Activated T-helper 9 cell treated with anti-CD3 and anti-CD28 coated beads, Interleukin-2, amount 50 U/mL, for 16 hours (primary cell): ENCODE measurements at regions not wholly inside any gene's neighbourhood (a gene's known extent, or its start where the extent isn't known, plus 50 kb on each side); places are given as distances from the start of the nearest gene placed in this dataset.
"Not testable (repeated sequence)": the region's sequence is repeated elsewhere in the genome, so short reads cannot be mapped to it uniquely, and the experiment has no call there.

Source experiments
- DNase-seq: peaks from one replicate; pipeline ENCODE4 v3.0.0-alpha.2; 2020; ENCODE audit warnings: low read depth

DNA sequence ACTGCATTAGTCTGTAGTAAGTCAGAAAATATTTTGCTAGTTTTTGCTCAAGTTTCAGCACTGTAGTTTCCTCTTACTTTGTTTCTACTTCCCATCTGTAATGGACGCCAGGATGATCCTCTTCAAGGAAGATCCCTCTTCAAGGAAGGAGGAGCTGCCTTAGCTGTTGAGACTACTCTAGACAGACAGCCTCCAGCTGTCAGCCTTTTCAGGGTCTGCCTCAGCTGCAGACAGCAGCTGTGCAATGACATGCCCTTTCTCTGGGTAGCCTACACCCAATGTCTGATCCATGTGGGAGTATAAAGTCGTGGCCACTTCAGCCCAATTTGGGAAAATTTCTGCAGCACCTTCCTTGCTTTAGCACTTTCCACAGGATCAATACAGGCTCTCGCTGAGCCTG is 281.0 kb upstream of the MAOA start:
- no peak for DNase-seq

DNA sequence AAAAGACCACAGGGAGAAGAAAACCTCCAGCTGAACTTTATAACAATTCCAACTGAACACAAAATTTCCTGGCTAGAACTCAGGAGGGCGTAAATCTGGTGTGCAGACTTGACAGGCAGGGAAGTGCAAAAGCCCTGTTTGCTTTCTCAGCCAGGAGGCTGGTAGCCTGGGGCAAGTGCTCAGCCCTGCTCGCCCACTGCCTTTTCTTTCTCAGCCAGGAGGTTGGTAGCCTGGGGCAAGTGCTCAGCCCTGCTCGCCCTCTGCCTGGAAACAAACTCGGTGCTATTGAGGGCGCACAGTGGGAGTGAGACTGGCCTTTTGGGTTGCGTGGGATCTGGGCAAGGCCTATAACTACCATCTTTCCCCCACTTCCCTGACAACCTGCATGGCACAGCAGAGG is 275.4 kb upstream of the MAOA start:
- DNase-seq, result no peak

DNA sequence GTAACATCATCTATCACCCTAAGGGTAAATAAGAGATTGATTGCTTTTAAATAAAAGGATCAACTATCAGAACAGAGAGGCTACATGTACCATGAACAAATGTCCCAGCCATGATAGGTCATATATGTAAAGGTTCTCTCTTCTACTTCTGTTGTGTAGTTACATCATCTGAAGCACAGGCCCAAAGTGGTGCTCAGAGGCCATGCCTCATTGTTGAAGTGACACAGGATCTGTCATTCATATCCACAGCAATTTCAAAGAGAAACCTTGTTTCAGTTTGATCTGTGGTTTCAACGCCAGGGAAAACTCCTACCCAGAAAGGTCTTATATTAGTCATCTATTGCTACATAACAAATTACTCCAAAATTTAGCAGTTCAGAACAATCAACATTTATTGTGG is 269.2 kb upstream of the MAOA start:
- DNase-seq, result no peak

DNA sequence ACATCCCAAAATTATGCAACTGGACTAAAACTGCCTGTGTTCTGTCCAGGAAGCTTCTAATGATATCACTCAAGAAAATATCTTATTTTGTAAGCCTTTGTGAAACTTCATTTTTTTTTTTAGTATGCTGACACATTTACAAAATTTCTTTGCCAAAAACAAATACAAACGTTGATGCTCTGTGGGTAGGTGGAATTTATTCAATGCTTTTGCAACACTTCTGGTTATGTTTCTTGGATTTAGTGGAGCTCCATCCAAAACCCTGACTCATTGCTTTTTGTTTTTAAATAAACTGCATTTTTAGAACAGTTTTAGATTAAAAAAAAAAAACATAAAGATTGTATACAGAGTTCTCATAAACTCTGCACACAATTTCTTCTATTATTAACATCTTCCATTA is 250.9 kb upstream of the MAOA start:
- DNase-seq, result no peak

DNA sequence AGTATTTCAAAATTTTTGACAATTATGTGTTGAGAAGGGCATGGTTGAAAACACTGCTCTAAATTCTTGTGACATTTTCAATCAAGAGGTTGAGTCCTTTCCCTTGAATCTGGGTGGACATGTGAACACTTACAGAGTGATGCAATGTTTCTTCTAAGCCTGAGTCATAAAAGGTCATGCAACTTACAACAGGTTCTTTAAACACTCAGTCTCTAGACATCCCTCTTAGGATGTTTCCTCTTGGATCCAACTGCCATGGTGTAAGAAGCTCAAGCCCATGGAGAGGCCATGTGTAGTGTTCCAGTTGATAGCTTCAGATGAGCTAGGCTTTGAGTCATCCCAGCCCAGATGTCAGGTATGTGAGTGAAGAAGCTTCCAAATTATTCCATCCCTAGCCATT is 232.2 kb upstream of the MAOA start:
- no peak for DNase-seq

DNA sequence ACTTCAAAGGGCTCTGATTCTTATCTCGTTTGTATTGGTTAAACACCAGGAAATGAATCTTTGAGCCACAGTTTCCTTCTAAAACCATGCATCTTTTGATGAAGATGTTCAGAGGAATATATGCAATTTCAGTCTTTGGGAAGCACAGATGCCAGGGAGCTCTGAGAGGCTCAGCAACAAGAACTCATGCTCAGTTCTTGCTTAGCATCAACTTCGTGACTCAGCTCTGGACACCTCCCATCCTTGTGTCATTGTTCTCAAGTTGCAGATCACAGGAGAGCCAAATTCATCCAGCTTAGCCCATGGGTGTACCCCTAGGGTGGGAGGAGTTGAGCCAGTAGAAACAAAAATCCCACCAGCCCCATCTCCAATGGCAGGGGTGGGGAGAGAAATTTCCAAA is 219.6 kb upstream of the MAOA start:
- DNase-seq, result no peak

DNA sequence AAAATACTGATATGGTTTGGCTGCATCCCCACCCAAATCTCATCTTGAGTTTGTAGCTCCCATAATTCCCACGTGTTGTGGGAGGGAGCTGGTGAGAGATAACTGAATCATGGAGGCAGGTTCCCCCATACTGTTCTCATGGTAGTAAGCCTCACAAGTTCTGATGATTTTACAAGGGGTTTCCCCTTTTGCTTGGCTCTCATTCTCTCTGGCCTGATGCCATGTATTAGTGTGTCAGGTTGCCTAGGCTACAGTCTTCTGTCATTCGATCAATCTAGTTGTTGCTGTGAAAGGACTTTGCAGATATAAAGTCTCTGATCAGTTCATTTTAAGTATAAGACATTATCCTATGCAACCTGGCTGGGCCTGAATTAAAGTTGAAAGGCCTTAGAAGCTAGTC is 209.3 kb upstream of the MAOA start:
- DNase-seq, result no peak

DNA sequence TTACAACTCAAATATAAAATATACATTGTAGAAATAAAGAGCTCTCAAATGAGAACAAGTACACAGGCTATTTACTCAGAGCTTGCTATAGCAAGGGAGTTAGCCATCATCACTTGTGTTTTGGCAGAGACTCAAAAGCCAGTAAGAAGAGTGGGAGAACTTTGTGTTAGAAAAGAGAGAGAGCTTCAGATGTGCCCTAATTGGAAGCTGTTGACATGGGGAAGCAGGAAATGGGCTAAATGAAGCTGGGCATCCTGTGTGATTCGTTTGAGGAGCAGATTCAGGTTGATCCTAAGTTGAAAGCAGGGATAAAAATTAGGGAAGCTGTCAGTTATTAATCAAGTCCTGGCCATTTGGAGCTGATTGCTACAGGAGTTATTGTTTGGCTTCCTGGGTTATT is 207.4 kb upstream of the MAOA start:
- DNase-seq, result no peak

DNA sequence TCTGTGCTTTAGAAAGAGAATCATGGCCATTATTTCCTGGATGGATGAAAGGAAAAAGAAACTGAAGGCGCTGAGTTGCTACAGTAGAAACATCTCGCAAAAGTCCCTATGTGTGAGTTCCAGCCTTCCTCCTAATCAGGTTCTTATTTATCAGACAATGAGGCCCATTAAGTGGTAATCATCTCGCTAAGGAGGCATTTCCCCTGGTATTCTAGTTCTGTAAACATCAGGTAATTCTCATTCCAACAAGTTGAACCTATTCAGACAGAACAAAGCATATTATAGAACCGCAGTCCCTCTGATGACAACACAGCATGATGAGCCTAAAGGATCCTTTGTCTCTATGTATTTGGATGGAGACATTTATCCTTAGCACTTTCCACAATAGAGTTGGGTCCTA is 205.7 kb upstream of the MAOA start:
- no peak for DNase-seq

DNA sequence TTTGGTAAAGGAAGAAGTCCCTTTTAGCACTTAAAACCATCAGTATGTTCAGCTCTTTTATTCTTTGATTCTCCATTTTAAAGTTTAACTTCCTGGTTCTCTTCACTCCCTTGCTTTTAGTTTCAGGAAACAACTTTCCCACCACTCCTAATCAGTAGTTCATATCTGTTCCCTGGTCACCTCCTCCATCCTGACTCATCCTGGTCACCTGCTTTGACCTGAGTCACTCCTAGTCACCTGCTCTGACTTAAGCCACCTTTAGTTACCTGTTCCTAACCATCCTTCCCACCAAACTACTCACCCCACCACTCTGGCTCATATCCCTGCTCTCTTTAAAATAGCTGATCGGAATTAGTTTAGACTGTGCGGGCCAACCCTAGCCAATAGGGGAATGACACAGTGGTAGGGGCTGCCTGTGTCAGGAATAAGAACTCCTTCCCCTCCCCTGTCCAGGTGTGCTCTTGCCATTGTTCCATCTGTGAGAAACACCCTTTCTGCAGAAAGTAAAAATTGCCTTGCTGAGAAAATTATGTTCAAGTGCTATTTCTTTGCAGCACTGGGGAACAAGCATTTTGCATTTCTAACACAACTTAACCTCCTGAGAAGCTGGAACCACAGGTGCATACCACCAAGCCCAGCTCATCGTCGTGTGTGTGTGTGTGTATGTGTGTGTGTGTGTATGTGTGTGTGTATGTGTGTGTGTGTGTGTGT is 204.0 kb upstream of the MAOA start:
- DNase-seq, result not testable (repeated sequence)

DNA sequence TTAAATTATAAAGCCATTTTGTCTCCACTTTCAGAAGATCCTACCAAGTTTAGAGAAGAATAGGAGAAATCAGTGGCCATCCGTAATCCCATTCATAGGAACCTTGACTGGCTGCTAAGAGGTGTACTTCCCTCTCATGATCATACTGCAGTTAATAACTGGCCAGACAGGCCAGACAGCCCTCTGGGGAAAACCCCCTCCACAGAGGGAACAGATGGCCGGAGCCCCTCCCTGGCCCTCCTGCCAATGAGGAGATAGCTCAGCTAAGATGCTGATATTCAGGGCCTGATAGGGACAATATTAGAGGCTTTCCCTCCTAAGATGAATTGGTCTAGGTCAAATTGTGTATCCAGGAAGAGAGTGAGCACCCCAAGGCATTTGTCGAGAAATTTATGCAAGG is 200.0 kb upstream of the MAOA start:
- DNase-seq, result no peak

DNA sequence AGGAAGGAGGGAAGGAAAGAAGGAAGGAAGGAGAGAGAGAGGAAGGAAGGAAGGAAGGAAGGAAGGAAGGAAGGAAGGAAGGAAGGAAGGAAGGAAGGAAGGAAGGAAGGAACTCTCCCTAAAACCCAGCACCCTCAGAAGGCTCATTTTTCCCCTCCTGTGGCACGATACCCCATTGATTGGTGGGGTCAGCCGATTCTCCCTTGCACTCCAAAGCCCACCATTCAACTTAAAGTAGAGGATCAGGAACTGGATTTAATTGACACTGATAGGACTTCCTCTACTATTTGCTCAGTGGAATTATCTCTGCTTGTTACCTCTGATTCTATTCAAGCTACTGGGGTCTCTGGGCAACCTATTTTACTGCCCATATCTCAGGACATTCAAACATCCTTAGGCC is 199.2 kb upstream of the MAOA start:
- DNase-seq, result no peak

DNA sequence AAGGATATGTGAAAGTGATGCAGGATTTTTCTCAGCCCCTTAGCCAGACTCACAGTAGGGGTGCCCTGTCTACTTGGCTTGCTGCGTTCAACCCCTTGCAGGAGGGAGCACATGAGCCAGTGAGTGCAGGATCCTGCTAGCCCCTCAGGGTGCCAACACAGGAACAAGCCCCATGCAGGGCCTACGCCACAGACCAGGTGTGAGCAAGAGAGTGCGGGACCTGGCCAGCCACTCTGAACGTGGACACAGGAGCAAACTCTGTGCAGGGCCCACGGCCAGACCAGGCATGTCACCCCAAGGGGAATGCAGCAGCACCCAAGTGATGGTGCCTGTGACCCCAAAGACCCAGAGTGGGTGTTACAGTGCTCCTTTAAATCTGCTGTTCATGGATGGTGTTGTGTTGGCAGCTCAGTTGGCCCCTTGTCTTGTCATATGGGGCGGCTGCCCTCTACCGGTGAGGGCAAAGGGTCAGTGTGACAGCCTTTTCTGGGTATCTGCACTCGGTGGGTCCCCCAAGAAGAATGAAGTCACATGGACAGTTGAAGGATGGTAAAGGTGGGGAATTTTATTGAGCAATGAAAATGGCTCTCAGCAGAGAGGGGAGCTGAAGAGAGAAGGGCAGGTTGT is 188.4 kb upstream of the MAOA start:
- DNase-seq, result no peak

DNA sequence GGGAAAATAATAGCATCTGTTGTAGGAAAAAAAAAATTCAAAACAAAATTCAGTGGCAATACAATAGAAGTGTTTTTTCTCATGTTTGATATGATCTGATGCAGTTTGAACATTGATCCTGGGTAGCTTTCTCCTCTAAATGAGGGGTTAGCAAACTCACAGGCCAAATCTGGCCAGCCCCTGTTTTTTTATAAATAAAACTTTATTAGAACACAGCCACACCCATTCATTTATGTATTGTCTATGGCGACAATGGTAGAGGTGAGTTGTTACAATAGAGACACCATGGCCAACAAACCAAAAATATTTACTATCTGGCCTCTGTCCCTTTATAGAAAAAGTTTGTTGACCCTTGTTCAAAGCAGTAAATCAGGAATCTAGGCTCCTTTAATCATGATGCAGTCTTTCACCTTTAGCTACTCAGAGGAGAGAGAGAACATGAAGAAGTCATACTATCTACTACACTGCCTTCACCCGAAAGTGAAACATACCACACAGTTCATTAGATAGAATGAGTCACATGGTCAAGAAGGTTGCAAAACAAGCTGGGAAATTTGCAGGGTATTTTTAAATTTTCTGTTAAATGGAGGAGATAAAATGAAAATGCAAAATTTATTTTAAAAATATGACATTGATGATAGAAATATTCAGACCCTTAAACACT is 186.6 kb upstream of the MAOA start:
- DNase-seq, result no peak

DNA sequence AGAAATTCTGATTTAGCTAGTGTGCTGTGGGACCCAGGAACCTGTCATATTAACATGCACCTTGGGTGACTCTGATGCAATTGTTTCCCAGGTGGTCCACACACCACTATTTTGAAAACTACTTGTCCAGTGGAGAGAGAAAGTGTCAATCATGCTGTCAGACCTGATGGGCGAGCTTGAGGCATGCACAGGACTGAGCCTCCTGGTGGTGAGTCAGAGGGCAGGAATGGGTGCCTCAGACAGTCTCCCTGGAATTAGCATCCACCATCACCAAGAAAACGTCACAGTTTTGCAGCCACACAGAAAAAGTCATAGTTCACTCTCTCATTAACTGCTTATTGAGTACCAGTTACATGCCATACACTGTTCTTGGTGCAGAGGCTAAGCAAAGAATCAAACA is 181.8 kb upstream of the MAOA start:
- DNase-seq, result no peak

DNA sequence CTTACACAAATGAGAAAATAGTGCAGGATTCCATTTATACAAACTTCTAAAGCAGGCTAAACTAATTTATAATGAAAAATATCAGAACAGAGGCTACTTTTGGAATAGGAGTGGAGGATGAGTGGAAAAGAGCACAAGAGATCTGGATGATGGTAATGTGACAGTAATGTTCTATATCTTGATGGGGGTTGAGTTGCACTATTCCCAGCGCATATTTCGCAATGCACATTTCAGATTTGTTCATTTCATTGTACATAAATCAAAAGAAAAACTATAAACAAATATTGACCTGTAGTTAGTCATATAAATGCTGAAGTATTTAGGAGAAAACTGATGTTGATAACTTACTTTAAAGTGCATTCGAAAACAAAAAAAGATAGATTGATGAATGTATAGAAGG is 177.0 kb upstream of the MAOA start:
- no peak for DNase-seq

DNA sequence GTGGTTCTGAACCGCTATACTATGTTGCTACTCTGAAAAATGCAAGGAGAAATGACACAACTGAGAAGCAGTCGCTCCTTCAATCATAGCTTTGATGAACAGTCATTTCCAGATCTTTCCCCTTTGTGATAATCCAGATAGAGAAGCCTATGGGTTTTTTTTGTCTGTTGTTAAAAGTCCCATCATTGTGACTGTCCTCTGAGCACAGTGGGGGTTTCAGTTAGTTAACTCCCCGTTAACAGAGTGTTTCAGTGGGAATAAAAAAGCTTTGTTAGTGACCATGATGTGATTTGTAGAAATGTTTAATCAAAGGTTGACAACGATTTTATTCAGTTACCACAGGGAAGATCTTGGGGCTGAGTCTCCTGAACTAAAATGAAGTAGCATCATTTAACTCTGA is 176.2 kb upstream of the MAOA start:
- DNase-seq, result no peak

DNA sequence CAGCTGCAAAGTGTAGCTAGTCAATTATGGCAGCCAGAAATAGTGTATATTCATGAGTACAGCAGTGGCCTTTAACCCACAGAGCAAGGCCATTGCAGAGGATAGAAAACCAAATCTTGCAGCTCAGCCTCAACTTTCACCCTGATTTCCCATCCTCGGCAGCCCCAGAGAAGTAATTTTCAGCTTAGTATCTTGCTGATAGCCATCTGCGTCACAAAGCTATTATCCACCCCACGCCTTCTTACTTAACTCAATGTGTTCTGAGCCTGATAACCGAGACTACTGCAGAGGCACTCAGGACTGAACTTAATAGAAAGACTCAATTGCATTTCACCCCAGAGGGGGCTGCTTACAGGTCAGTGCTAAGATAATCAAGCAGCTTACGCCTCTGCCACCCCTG is 174.5 kb upstream of the MAOA start:
- no peak for DNase-seq

DNA sequence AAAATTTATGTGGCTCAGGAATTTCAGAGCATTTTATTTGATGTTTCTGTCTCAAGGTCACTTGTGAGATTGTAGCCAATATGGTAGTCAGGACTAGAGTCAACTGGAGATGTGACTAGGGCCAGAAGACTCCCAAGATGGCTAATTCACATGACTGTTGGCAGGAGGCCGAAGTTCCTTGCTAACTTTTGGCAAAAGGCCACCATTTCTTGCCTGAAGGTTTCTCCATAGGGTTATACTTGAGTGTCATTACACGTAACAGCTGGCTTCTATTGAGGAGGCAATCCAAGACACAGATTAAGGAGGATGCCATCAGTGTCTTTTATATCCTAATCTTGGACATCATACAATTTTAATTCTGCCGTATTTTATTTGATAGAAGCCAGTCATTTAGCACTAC is 162.3 kb upstream of the MAOA start:
- no peak for DNase-seq

DNA sequence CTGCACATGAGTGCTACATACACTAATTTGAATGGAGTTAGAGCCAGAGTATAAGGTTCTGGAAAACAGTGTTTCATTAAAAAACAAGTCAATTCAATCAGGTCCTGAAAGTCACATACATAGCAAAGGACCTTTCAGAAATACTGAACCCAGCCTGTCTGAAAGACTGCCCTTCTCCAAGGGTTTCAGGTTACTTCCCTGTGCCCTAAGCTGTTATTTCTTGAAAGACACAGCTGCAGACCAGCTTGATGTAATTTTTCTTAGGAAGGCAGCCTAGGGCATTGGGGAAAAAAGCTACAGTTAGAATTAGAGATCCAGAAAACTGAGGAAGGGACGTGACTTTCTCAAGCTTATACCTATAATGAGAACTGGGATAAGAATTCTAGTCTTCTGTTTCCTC is 155.9 kb upstream of the MAOA start:
- no peak for DNase-seq

DNA sequence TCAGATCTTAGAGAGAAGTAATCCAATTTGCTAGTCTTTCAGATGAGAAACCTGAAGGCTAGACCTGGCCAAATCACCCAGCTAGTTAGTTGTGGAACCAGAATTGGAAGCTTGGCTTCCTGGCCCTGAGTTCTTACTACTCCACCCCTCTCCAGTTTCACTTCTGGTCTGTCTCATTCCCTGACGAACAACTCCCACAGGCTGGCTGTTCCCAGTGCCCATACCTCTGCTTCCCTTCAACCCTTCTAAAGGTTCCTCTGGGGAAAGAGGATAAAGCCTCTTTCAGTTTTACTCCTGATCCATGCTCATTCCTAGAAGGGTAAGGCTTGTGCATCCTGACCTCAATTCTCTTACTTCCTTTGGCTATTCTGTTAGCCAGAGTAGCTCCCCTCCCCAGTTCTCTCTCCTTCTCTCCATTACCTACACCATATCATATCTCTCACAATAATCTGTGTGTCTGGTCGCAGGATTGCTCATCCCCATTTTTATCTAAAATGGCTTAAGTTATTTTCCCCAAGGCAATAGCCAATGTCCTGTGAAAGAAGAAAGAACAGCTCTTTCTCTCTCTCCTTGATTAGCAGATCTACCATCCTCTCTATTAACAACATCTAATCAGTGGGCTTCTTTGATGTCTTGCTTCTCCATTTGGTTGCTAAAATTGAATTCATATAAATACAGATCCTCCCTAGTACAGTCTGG is 155.0 kb upstream of the MAOA start:
- DNase-seq, result no peak

DNA sequence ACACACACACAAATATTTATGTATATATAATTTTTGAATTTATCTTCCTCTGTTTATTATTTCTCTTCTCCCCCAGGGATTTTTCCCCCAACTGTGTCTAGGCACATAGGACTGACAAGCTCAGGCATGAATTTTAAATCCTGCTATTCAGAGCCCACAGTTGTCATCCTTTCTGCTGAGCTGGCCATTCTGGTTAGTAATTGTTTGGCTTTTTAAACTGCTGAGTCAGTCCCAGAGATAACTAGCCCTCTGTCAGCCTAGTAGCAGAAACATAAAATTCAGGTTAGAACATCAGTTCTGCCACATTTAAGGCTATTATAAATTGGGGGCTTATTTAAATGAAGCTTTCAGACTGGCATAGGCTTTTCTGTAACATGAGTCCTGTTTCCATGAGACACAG is 151.7 kb upstream of the MAOA start:
- no peak for DNase-seq

DNA sequence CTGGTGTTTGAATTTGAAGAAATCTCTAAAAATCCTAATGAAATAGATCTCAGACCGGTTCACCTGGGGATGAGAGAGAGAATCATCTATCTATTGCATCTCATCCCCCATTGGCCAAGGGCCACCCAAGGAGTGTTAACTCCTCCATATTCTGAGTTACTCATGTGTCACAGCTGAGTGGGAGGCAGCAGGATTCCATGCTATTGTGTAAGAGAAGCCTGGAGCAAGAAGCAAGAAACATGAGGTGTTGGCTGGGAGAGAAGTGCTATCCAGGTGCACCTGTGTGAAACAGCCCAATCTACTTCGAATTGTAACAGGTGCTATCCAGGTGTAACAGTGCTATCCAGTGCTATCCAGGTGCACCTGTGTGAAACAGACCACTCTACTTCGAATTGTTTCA is 150.3 kb upstream of the MAOA start:
- no peak for DNase-seq
